GM18508 (cell line): ENCODE measurements at regions not wholly inside any gene's neighbourhood (a gene's known extent, or its start where the extent isn't known, plus 50 kb on each side); places are given as distances from the start of the nearest gene placed in this dataset.

ENCODE experiments used
- ATAC-seq: cut with Tn5 transposase; IDR thresholded peaks from one replicate; pipeline ENCODE4 v1.9.1; 2021; ENCODE audit warnings: moderate number of reproducible peaks; ENCODE audit not compliant: insufficient read depth, unreplicated experiment

DNA sequence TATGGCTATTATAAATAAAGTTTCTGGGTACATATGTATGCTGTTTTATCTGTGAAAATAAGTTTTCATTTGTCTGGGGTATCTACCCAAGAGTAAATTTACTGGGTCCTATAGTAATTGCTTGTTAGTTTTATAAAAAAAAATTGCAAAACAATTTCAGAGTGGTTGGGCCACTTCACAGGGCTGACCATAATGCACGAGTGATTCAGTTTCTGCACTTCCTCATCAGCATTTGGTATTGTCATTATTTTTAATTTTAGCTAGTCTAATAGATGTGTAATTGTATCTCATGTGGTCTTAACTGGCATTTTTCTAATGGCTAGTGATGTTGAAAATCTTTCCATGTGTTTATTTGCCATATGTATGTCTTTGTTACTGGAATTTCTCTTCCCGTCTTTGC, 452.4 kb upstream of the AKR1E2 start:
- no peak for ATAC-seq

DNA sequence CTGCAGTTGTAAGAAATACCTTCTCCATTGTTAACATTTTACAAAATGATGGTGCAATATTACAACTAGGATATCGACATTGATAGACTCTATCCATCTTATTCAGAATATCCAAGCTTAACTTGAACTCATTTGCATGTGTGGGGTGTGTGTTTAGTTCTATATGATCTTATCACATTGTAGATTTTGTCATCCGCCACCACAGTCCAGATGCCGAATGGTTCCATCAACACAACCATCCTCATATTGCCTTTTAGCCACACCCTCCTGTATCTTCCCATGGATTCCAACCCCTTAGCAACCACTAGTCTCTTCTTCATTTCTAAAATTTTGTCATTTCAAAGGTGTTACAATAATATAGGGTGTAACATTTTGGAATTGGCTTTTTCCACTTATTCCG, 452.9 kb upstream of the AKR1E2 start:
- no peak for ATAC-seq

DNA sequence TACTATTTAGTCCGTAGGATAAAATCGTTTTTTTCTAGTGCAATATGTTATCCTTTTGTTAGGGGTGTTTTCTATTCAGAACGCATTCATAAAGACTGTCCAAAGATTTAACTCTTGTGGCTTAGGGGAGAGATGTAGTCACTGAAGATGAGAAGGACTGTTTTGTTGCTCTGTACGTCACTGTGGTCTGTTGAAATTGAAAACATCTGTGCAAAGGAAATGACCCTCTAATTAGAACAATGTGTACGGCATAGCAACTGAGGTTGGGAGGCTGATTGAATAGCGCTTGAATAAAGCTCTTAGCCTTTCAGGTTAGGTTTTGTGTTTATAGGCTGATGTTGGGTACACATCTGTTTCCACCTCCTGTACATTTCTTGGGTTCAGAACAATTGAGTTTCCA, 453.4 kb upstream of the AKR1E2 start:
- ATAC-seq: no peak

DNA sequence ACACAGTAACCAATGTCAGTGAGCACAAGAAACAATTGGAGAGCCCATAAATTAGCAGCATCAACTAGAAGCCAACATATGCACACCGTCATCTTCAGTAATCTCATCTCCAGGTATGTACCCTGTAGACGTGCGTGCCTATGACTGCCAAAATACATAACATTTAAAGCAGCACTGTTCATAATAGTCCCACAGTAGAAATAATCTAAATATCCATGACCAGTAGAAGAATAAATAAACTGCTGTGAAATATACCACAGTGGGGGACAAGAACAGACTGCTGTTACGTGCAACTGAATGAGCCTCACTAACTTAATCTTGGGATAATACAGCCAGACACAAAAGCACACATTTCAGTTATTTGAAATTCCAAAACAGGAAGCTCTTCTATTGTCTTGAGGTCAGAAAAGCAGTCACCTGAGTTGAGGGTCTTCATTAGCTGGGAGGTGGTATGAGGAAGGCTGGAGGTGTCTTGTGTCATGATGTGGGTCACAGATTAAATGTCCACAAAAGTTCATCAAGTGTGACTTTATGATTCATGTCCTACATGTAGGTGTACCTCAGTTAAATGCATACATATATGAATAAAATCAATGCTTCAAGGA, 454.2 kb upstream of the AKR1E2 start:
- no peak for ATAC-seq

DNA sequence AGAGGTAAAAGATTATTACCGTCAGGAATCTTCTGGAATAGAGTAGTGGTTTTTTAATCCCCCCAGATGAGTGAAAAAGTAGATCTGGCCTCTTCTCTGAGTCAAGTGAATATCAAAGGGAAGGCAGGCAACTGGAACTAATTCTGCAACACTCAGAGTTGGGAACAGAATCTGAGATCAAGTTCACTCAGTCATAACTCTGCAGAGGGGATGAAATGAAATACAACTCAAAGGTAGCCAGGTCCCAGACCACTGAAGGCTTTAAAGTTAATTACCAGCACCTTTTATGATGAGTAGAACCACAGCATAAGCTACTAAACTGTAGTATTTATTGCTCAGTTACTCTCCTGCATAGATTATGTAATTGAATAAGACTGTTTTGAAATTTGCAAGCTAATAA, 455.6 kb upstream of the AKR1E2 start:
- no peak for ATAC-seq

DNA sequence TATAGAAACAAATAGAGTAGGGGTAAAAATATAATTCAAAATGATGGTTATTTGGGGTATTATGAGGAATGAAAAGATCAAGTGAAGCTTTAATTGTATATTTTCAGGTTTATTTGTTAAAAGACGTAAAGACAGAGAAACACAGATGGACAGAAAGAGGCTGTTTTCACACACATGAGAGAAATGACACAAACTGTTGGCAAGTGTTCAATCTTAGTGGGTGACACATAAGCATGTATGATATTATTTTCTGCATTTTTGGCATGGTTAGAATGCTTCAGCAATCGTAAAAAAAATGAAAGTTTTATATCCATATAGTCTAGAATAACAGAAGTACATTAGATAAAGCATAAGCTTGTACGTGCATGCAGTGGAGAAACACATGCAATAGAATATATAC, 464.4 kb upstream of the AKR1E2 start:
- no peak for ATAC-seq

DNA sequence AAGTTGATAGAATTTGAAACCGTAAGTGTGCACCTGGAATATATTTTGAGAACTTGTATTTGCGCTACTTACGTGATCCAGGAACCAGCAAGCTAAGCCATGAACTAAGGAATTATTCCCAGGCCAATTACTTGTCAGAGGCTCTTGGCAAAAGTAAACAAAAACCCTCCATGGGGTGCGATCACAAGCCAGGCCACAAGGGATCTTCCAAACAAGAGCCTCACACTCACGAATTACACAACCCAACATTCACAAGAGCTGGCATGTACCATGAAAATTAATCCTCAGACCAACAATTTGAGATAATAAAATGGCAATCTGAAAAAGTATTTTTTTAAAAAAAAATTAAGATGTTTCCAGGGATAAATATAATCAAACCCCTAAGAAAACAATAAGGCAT, 467.0 kb upstream of the AKR1E2 start:
- ATAC-seq: no peak

DNA sequence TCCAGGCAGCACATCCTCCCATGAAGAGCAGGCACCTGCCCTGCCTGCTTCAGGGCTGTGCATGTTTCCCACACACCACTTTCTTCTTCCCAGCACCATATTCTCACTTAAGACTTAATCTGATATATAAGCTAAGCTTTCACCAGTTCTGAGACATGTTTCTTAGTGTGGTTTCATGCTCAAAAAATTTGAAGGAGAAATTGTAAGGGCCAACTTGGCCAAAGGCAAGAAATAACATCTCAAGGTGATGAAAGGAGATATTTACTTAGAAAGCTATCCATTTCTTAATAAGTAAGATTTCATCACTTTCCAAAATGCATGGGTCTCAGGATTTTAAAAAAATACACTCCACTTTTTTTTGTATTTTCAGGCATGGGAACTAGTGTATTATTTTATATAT, 468.1 kb upstream of the AKR1E2 start:
- ATAC-seq: no peak

DNA sequence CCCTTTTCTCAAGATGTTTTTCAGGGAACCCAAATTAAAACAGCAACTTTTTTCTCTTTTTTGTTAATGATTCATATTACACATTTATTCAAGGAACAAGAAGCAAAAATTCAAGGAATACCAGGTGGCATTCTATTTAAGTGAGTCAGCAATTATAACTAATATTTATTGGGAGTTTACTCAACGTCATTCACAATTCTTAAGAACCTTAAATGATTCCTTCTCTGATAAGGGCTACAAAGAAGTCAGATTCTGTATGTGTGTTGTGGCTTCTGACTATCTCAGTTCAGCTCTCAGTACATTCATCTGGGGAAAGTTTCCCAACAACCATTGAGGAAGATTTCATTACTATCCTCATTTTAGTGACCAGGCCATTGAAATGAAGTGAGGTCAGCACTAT, 470.7 kb upstream of the AKR1E2 start:
- ATAC-seq: no peak

DNA sequence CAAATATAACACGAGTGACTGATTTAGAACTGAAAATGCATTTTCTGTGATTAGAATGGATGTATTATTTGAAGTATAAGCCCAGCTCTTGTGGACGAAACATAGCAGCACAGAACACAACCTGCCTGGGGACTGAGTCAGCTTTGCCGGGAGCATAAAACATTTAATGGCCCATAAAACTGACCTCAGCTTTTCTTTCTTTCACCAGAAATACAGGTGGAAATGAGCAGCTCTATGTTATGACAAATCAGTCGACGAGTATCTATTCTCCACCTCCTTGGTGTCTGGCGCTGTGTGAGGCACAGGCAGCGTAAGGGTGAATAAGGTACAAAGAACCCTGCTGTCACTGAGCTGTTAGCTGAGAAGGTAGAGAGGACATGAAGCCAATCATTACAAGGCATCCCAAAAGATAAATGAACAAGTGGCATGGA, 471.6 kb upstream of the AKR1E2 start:
- no peak for ATAC-seq

DNA sequence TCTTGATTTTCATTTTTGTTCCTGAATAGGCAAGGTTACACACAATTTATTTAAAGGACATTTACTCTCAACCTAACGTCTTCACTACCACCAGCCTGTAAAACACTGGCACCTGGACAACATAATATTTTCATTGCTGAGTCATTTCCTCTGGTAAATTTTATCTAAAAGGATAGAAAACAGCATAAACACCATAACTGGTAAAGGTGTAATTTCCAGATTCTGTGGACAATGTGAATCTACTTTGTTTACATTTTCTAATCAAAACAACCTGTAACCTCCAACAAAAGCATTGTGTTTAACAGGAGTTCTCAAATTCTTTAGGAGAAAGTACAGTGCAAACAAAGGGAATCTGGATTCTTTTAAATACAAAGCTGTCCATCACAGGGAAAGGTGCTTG, 472.0 kb upstream of the AKR1E2 start:
- no peak for ATAC-seq

DNA sequence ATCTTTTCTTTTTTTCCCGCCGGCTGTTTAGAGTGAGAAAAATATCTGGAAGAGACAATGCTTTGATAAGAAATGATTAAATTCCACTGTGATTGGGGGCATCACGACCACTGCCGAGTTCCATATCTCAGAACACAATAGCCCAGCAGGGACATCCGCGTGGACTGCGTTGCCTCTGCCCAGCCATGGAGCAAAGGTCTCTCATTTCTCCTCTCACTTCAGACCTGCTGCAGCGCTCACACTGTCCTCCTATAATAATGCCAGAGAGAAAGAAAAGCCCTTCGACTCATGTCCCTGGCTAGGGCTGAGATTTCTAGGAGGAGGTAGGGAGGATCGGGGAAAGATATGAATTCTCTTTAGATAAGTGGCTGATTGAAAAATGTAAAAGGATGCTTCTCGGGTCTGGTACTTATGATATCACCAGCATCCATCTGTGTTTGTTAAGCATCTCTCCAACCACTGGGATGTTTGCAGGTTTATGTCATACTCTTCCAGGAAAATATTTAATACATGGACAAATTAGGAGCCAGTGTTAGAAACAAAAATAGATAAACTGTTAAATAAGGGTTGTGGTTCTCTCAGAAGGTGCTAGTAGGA, 472.9 kb upstream of the AKR1E2 start:
- ATAC-seq: no peak

DNA sequence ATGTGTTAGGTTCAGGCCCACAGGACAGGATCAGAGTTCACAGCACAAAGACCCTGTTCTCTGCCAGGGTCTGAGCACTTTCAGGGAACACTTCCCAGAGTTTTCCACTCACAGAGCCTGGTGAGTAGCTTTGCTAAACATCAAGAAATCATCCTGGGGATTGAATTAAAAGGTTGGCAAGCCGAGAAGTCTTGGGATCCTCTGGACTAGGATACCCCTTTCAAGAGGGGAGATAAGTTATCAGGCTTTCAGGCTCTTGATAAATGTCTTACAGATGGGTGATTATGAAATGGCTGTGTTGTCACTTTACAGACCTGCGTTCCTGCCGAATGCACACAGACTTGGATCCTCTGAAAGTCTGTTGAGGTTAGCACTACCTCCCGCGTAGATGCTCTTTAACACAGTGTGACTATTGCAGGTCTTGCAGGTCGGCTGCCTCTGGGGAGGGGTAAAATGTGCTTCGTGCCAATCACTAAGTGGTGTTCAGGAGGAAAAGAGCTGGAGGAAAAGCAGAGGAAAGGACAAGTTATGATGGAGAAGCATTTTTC, 473.5 kb upstream of the AKR1E2 start:
- ATAC-seq: no peak

DNA sequence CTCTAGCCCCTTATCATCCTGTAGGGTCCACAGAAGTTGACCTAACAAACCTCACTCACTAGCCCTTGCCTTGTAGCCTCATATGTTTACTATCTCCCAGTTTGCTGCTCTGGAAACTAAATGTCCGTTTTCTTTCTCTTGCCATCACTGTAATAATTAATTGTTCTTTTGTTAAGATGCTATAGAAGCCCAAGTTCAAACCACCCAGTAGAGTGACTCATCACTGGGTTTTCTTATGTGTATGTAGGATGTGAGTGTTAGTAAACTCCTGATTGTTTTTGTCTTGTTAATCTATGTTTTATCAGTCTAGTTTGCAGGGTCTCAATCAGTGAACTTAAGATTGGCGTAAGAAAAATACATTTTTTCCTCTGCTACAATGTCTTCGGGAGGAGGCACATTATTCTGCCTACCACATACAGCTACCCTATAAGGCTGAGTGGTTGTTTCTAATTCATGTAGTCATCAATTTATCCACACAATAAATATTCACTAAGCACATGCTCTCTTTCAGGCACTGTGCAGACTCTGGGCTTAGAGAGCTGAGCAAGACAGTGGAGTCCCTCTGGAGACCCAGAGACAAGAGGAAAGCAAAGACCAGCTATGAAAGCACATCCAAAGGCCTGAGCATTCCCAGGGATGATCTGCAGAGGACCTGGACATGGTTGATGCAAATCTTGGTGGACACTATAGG, 474.1 kb upstream of the AKR1E2 start:
- no peak for ATAC-seq

DNA sequence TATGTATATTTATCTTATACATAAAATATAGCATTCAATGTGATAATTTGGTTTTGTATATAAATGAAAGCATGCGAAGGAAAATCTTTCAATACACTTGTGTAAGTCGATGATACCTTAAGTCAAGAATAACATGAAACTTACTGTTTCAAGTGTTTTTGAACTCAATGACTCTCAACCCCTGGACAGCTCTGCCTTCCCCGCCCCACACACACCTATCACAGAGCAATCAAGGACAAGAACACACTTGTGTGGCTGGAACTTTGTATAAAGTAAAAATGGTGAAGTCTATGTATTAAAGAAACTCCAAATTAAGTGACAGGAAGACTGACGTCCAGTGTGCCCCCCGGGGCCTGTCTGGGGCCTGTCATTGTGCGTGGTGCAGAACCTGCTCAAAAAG, 478.6 kb upstream of the AKR1E2 start:
- ATAC-seq: no peak

DNA sequence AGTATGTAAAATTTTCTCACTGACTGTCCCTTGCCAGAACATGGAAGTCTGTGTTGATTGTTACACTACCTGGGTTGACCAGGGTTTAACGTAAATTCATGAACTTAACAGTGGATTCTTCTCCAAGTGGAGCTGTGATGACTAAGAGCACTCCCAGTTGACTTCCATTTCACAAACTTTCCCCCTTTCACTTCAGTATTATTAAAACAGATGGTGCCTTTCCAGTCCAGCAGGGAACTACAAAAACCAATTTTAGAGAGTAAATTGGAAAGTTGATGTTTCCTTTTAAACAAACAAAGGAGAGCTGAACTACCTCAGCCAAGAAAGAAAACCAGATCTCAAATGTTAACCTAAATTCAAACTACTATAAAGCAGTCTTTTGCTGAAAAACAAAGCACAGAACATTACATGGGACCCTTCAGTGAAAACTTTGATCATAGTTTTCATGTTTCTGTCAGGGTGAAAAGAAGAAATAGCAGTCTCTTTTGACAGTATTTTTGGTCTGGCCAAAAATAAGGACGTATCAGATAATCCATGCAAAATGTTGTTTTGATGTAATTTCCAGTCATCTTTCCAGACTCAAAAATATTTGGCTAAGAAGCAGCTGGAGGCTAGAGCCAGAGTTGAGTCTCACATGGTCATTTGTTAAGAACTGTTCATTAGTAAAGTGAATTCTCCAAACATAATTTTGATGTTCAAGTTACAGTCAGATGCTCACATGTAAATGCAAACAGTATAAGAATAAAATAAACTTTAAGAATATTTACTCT, 479.9 kb upstream of the AKR1E2 start:
- ATAC-seq: no peak

DNA sequence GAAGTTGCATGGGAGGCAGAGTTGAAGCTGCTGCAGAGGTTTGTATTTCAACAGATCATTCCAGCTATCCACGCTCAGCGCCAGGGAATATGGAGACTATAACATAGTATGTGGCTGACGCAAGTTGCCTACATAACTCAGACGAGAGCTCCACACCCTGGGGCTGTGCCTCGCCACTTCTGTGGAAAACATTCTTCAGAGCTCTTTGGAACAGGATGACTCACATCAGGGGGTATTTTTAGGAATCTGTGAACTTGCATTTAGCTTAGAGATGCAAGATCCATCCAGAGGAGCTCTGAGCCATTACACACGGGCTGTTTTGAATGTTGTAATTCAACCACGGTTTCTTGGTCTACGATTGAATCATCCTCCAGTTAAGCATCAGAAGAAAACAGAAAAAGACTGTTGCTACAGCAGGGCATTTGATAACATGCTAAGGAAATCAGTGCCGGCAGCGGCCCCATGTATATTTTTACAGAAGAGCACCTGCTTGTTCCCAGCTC, 481.5 kb upstream of the AKR1E2 start:
- ATAC-seq: no peak

DNA sequence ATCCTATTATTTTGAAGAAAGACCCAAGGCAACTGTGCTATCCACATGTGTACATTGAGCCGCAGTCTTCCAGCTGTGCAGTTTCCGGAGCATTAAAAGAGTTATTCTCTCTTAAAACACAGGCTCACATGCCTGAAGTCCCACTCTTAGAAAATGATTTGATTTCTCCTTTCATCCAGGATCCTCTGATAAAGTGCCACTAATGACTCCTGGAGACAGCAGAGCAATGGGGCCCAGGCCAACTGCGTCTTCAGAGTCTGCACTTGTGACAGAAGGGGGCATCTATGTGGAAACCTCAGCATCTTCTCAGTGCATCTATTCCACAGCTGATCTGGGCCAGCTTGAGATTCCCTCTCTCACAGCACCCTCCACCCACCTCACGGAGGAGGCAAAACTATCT, 482.1 kb upstream of the AKR1E2 start:
- no peak for ATAC-seq

DNA sequence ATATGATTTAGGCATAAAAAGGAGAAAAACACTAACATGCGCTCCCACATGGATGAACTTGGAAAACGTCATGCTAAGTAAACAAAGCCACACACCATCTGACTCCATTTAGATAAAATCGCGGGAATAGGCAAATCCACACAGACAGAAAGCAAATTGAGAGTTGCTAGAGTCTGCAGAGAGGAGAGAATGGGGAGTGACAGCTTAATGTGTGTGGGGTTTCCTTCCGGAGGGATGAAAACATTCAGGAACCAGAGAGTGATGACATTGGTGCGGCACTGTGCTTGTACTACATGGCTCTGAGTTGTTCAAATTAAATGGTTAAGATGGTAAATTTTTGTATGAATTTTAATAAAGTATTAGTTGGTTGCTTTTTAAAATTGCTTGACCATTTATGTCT, 482.9 kb upstream of the AKR1E2 start:
- no peak for ATAC-seq

DNA sequence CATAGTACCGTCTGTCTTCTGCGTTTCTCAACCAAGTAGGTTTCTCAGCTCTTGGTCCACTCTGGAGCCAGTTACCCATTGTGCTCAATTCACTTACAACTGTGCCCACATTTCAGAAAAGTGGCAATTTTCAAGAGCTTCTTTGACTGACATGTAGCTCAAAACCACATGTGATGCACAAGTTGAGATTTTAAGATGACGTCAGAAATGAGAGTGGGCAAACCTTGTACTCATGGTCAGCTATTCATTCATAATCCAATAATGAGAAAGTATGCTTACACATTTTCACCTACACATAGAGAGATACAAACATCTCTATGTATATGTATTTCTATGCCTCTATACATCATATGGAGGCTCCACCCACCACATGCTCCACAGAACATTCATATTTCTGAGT, 487.2 kb upstream of the AKR1E2 start:
- no peak for ATAC-seq

DNA sequence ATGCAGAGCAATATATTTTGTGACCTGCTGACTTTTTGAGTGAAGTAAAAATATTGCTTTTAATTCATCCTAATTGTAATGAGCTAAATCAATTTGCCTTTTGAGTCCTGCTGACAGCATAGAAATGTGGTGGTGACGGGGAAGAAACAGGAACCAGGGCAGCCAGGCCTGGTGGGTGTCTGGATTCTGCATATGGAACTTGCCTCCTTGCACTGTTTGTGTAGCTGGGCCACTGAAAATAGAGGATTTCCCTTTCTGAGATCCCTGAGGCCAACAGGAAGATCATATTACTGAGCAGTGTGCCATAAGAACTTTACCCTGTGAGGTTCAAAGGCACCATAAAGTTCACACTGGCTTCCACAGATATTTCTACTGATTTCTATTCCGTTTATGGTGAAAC, 488.4 kb upstream of the AKR1E2 start:
- no peak for ATAC-seq
